Muscle of back (tissue), 3 donors: ENCODE measurements at regions not wholly inside any gene's neighbourhood (a gene's known extent, or its start where the extent isn't known, plus 50 kb on each side); places are given as distances from the start of the nearest gene placed in this dataset.

Experiments
- DNase-seq, 3 donors: peaks; one replicate each; pipeline versions ENCODE4 v3.0.0 to v3.0.0-alpha.2; 2013

- DNase-seq, result peak in 1 of 3 donors; percentile 25
Observed at GRCh38 chr3:159169828-159170227, 368.0 kb downstream of the MFSD1 start.

DNA sequence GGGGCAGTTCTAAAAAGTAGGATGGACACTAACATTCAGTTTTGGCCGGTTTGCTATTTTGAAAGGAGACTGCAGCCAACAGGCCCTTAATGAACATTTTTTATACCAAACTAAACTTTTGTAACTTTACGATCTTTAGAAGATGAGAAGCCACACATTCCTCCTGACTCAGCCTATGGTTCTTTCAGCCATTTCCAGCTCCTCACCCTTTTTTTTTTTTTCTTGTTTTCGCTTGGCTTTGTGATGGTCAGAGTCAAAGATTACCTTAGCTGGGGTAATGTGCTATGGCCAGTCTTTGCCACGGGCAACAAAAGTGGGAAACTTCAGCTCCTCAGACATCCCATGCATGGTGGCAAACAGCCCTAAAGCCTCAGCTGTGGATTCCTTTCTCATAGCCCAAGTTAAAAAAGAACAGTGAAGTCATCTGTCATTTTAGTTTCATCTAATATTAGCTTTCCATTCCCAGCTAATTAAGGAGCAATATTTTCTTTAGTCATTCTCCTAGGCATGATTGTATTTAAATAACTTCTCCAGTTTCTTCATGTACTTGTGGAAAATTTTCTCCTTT, 368.7 kb downstream of the MFSD1 start:
- peak in 1 of 3 donors; percentile 11 for DNase-seq

GRCh38 chr3:159171333-159171732, 369.5 kb downstream of the MFSD1 start:
- DNase-seq, result no peak

- no peak for DNase-seq
Observed at GRCh38 chr3:159172473-159172872, 370.6 kb downstream of the MFSD1 start.

GRCh38 chr3:159174715-159175692, 373.1 kb downstream of the MFSD1 start:
- DNase-seq, result no peak

DNA sequence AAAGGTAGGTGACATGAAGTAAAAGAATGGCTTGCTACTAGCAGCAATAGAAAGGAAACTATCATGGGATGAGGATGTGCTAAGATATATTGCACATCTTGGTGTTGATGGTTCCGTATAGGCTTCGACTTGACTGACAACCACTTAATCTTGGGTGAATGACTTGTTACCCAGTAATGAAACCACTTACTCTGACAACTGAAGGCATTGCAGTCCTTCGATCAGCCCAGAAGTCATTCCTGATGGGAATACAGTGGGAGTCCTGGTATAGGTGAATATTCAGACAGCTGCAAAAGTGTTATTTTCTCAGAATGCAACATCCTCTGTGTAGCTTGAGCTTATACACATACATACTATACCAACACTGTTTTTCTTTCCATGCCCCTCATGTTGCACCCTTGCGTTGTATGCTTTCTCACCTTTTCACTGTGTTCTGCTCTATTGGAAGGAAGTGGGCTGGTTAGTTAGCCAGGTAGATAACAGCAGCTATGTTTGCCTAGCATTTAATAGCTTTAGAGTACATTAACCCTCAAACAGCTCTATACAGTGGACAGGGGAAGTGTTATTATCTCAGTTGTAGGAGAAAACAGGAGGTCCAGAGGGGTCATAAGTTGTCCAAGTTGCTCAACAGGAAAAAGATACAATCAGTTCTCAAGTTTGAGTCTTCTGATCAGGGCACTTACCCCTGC, 376.5 kb downstream of the MFSD1 start:
- no peak for DNase-seq

DNA sequence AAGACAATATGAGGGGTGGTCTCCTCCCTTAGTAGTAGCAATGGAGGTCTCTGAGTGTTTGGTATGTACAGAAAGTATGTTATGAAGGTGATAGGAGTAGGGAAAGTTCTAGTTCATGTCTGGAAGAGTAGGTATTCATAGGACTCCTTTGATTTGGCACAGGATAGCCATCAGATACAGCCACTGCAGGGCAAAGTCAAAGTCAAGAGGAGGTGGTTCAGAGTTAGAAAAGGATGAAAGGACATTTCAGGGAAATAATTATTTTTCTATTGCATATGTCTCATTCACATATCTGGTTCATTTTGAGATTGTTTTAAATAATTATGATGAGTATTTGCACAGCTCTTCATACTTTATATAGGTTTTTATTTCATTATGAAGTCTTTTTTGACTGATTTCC, 381.1 kb downstream of the MFSD1 start:
- no peak for DNase-seq

DNA sequence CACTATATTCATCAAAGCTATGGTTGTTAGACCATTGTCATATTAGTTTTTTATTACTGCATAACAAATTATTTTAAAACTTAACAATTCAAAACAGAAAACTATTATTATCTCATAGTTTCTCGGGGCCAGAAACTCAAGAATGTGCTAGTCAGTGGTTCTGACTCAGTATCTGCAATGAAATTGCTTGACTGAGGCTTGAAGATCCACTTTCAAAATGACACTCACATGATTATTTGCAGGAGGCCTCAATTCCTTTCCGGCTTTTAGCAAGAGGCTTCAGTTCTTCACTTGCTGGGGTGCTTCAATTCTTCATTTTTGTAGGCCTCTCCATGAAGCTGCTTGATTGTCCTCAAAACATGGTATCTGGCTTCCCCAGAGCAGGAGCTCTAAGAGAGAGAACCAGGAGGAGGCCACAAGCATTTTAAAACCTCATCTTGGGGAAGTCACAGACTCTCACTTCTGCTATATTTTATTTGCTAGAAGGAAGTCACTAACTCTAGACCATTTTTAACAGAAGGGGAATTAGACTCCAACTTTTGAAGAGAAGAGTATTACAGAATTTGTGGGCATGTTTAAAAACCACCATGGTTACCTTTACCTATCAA, 383.7 kb downstream of the MFSD1 start:
- no peak for DNase-seq

DNA sequence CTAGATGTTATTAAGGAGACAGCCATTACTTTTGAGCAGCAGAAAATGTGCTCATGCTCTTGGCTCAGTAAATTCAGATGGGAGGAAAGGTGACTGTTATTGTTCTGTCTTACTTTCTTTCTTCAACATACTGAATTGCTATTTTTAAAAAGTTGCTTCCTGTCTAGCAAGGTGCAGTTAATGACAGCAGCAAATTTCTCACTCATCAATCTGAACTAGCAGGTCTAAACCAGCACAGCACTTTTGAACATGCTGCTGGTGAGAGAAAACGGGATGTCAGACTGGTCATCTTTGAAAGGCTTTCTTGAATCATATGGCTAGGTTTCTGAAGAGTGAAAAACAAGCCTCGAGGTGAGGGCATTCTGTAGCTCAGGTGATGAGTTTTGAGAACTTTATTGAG, 384.7 kb downstream of the MFSD1 start:
- DNase-seq, result no peak

DNA sequence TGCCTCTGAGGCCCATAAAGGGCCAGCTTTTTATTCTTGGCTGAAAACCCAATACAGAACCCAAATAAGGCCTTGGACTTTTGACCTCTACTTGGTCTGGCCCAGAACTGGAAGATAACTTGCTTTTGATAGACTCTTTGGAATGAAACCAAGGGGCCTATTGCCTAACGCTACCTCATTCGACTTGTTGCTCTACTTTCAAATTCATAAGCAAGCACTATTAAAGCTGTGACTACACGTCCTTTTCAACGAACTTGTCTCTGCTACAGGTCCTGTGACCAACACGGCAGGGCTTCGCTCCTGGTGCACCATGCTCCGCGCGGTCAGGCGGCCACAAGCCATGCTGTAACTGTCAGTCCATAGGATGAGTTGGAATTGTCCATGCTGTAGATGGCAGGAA, 385.4 kb downstream of the MFSD1 start:
- no peak for DNase-seq

GRCh38 chr3:159187706-159188105, 385.9 kb downstream of the MFSD1 start:
- DNase-seq, result no peak

DNA sequence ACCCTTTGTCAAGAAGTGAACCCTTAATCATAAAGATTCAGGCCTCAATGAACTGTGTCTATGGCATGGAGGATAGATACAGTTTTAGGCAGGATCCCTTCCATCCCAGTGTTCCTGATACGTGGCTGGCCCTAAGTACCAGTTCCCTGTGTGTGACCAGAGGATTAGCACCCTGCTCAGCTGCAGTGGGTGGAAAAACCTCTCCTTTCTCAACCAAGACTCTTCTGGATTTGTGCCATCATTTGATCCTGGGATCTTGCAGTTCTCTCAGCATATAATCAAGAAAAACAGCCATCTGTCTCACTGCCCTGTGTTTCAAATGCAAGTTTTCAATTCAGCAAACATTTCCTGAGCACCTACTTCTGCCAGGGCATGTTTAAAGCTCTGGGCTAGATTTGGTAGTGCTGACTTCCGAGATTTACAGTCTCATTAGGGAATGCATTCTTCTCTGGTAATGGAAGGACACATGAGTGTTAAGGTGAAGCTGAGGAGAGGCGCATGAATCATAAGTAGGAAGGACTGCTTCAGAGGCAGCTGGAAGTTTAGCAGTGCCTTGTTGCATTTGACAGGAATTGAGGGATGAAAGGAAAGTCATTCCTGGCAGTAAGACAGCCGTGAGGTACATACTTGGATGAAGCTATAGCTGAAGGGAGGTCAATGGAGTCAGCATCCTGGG, 388.3 kb downstream of the MFSD1 start:
- peak in 1 of 3 donors; percentile 43 for DNase-seq

DNA sequence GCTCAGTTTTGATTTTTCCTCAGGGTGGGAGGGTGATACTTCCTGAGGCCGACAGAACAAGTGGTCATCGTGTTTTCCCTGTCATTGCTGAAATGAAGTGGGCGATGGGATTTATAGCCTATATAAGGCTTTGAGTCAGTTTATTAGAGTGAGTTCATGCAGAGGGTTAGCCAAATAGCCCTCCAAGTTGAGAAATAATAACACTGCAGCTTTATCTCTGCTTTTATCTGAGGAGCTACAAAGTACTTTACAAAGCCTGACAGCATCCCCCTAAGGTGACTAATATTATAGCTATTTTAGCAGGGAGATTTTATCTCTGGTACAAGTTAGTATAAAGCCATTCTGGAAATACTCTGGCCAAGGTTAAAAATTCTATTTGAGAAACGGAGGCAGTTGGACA, 389.6 kb downstream of the MFSD1 start:
- peak in 1 of 3 donors; percentile 43 for DNase-seq

GRCh38 chr3:159196359-159196758, 394.5 kb downstream of the MFSD1 start:
- DNase-seq, result no peak

DNA sequence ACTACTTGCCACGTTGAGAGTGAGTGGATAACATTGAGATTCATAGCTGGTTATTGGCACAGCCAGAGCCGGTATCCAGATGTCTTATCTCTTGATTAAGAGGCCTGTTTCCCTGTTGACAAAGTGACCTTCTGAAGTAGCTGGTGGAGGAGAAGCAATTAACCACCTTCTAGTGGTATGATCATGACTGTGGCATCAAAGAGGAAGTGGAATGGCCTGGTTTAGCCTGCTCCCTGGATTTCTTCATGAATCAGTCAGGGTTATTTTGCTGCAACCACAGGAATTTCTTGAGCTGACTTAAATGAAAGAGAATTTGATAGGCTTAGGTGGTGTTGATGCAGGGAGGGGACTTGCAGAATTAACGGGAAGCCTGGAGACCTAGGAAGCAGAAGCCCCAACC, 398.3 kb downstream of the MFSD1 start:
- DNase-seq, result peak in 1 of 3 donors; percentile 41

- DNase-seq, result no peak
Observed at GRCh38 chr3:159208050-159208449, 406.2 kb downstream of the MFSD1 start.

GRCh38 chr3:159209459-159209858, 407.6 kb downstream of the MFSD1 start:
- DNase-seq, result no peak

GRCh38 chr3:159210336-159210735, 408.5 kb downstream of the MFSD1 start:
- no peak for DNase-seq

DNA sequence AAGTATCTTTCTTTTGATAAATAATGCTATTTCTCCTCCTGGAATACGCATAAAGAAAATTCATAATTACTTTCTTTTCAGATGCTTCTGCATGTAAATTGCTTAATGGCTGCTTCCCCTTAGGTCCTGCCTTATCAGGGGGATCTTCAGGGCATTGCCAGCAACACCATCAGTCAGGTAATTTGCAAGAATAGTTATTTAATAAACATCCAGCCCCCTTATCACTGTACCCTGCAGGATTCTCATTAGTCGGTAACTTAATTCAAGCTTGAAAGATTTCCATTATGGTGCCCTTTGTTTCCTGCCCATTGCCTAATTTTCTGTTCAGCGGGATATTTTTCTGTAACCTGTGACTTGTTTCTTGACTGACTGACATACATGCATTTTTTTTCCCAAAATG, 414.5 kb downstream of the MFSD1 start:
- DNase-seq, result no peak

- no peak for DNase-seq
Observed at GRCh38 chr3:159219231-159219630, 417.4 kb downstream of the MFSD1 start.

GRCh38 chr3:159221335-159221734, 419.5 kb downstream of the MFSD1 start:
- DNase-seq, result no peak
